ENCODE measurements at regions not wholly inside any gene's neighbourhood (a gene's known extent, or its start where the extent isn't known, plus 50 kb on each side); places are given as distances from the start of the nearest gene placed in this dataset.
A peak's percentile ranks its signal among the peaks of the same experiment; 100 is the strongest.
"Not testable (repeated sequence)": the region's sequence is repeated elsewhere in the genome, so short reads cannot be mapped to it uniquely, and the experiment has no call there.

DNA sequence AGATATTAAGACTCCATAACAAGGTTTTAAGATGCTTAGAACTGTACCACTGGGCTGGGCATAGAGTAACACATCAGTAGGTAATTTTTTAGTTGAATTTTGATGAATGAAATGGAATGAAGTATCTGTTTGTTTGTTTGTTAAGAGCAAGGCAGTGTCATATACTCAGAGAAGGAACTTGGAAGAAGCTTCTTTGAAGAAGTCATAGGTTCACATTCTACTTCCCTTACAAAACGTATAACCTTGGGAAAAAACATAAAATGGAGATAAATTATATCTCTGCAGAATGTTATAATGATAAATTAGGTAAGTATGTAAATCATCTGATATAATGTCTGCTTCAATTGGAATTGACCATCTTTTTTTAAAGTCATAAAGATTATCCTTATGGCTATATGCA is 122.1 kb upstream of the SLC39A10 start:
- DNase-seq, result no peak

DNA sequence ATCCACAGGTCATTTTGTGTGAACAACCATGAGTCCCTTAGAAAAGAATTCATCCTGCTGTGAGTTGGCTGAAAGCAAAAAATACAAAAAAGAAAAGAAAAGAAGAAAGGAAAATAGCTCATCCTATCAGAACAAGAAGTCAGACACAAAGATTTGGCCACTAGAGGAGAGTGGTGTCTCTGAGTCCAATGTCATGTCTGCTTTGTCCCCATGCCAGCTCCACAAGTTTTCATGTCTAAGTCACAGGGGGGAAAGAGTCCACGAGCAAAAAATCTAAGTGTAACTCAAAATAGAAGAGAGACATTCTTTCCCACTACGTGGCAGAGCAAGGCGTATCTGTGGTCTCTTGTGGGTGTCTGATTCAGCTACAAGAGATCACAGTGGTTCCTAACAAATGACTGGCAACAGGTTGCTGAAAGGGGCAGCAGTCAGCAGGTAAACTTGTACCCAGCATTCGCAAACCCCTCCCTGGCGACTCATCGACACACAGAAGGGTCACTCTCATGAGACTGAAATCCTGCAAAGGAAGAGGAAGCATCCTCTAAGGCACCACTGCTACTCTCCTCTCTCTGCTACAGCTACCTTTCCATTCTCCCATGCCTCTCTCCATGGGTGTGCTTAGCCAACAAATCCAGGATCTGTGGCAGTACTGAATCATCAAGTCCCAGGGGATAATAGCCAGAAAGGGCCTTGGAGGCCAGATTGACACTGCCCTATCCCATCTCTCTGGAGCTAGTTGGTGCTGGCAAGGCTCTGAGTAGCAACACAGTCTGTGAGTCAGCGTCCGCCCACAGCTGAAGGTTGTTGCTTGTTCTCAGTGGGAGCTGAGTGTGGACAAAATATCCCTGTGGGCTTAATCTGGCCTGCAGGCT is 123.0 kb upstream of the SLC39A10 start:
- peak; percentile 58 for DNase-seq

DNA sequence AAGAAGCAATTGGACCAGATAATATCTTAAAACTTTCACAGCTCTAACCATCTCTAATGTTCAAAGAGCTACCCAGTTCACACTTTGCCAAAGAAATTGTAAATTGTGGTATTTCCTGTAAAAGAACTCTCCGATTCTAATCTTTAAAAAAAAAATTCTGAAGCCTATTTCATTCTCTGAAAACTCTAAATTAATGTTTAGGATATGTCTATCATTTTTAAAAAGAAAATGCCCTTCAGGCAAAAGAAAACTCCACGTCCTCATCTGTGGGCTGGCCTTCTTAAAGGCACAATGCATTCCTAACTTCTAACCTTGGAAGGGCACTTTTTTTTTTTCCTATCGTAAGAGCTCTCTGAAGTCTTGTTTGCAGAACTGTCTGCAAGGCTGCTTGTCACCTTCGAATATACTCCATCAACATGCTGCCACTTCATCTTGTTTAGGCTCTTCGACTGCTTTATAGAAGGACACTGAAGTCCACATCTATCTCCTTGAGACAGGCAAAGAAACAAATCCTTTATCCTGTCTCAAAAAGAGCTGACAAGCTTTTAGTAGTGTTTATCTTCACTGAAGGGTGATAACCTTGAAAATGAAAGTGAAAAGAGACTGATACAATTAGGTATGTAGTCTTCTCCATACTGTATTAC is 124.3 kb upstream of the SLC39A10 start:
- DNase-seq, result no peak

DNA sequence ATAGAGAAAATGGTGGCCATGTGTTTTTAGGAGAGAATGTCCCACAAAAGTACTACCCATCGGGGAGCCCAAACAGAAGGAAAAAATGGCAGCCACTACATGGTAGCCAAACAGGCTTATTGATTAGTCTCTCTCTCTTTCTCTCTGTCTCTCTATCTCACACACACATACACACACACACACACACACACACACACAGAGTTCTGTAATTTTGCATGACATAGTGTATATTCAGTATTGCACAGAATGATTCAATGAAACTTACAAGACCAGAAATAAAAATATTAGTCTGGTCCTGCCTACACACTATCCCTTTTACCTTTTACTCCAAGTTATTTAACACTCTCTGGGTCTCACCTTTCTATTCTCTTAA is 124.8 kb upstream of the SLC39A10 start:
- DNase-seq, result no peak

DNA sequence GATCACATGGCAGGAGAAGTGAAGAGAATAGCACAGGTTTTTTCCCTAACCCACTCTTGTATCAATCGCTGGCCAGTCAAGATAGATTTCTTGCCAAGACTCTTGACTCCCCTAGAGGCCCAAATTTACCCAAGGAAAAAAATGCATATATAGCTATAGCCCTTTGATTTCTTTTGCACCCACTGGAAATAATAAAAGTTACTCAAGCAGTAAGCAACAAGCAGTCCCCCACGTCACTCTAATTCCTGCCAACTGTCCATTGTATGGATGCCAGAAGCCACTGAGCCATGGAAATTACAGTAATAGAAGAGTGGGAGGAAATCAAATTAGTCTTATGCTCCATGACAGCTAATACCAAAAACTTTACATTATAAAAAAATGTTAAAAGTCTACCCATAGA is 125.3 kb upstream of the SLC39A10 start:
- DNase-seq, result no peak

DNA sequence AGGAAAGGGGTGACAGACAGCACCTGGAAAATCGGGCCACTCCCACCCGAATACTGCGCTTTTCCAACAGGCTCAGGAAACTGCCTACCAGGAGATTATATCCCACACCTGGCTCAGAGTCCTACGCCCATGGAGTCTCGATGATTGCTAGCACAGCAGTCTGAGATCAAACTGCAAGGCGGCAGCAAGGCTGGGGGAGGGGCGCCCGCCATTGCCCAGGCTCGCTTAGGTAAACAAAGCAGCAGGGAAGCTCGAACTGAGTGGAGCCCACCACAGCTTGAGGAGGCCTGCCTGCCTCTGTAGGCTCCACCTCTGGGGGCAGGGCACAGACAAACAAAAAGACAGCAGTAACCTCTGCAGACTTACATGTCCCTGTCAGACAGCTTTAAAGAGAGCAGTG is 133.8 kb upstream of the SLC39A10 start:
- not testable (repeated sequence) for DNase-seq

DNA sequence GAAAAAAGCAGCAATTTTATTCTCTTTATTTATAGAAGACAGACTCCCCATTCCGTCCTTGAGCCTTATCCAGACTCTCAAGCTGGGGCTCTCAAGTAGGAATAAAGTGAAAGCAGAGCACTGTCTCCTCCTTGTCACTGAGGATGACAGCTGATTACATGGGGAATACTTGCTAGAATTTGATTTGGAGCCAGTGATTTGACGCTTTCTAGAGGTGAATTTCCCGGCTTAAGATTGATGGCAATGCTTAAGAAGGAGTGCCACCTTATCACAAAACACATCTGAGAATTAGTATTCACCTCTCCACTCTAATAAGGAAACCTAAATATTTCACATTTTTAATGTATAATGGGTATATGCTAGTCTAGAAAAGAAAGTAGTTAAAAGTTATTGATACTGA is 135.4 kb upstream of the SLC39A10 start:
- DNase-seq, result no peak

DNA sequence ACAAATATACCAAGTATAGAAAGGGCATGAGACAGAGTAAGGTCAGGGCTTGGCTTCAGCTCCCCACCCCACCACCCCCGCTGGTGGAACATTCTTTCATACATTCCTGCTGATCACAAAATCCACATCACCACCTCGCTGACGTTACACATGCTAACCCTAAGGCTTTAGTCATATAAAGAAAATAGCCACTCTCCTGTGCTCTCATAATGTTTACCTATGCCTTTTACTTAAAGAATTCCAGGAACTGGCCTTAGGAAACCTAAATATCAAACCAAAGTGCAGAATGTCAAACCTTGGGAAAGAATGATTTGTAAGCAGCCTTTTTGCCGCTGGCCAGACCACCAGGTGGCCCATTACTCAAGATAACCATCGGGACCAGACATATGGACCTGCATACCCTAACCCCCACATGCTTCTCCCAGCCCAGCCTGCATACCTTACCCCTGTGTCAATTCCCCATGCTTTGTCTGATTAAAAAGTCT is 136.3 kb upstream of the SLC39A10 start:
- DNase-seq, result no peak

DNA sequence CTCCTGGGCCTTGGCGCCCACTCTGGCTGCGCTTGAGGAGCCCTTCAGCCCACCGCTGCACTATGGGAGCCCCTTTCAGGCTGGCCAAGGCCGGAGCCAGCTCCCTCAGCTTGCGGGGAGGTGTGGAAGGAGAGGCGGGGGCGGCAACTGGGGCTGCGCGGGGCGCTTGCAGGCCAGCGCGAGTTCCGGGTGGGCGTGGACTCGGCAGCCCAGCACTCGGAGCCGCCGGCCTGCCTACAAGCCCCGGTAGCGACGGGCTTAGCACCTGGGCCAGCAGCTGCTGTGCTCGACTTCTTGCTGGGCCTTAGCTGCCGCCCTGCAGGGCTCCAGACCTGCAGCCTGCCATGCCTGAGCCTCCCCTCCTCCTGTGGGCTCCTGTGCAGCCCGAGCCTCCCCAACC is 141.5 kb upstream of the SLC39A10 start:
- DNase-seq, result no peak

DNA sequence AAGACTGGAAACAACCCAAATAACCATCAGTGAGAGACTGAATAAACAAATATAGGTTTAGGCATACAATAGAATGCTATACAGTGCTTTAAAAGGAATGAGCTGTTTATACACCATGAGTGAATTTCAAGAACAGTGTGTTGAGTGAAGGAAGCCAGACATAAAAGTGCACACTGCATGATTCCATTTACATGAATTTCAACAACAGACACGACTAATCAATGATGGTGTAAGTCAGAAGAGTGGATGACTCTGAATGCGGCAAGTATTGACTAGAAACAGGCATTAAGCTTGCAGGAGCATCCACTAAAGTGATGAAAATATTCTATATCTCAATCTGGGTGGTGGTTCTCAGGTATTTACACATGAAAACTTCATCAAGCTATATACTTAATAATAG is 142.7 kb upstream of the SLC39A10 start:
- DNase-seq, result no peak

DNA sequence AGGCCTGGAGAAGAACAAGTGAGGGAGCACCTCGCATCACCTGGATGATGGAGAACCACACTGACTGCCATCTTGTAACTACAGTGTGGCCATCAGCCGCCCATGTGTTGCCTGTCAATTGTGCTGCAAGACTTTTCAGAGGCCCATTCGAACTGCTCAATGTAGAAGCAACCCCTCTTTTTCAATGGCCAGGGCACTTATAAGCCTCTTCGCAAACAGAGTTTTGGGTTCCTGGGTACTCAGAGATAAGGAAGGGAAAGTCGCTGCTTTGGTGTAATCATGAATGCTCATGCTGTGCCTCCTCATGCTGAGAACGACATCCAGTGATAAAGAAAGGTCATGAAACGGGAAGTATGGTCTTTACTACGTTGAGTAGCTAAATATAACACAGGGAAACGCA is 143.9 kb upstream of the SLC39A10 start:
- no peak for DNase-seq

DNA sequence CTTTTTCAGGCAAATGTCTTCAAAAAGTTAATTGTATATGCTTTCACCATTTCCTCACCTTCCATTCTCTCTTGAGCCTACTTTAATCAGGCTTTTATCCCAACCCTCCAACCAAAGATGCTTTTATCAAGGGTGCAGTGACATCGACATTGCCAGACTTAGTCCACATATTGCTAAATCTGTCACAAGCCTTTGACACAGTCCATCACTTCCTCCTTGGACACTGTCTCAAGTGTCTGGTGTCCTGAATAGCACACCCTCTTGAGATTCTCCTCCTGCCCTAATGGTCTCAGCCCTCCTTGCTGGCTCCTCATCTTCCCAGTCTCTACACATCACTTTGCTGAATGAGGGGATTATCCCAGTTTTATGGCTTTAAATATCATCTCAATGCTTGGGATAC is 147.5 kb upstream of the SLC39A10 start:
- no peak for DNase-seq

DNA sequence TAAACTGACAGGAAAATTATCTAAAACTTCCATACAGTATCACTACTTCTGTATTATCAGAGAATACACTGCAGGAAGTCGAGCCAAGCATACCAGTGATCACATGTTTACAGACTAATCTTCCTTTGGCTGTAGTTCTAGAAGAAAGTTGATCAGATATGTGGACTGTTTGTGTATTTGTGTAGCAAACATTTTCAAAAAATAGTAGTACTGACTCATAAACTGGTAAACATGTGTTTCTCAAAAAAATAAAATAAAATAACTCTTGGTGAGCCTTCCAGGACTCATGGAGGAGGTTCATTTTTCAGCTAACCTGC is 148.9 kb upstream of the SLC39A10 start:
- no peak for DNase-seq

DNA sequence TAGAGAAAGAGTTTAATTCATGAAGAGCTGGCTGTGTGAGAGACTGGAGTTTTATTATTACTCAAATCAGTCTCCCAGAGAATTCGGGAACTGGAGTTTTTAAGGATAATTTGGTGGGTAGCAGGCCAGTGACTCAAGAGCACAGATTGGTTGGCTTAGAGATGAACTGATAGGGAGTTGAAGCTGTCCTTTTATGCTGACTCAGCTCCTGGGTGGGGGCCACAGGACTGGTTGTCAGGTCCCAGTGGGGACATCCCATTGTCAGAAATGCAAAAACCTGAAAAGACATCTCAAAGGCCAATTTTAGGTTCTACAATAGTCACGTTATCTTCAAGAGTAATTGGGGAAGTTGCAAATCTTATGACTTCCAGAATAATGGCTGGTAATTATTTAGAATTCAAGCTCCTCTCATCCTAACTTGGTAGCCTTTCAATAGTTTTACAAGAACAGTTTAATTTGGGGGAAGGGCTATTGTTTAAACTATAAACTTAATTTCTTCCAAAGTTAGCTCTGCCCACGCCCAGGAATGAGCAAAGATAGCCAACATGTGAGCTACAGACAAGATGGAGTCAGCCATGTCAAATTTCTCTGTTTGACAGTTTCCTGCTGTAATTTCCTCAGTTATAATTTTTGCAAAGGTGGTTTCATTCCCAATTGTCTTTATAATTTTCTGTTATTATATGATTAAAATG is 149.4 kb upstream of the SLC39A10 start:
- DNase-seq, result no peak

DNA sequence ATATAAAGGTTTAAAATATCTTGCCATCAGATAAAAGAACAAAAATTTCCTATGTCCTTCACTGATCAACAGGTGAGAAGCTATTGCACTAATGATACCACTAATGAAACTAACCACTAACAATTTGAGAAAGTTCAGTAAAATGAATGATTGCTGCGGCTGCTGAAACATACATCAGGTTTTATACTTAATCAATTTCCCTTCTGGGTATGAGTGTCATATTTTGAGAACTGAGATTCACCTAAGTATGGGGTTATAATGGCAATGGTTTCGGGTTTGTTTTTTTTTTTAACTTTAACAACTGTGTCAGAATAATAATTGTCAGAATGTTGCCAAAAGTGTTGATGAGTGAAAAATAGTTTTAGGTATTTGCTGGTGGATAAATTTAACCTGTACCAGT is 151.3 kb upstream of the SLC39A10 start:
- no peak for DNase-seq

DNA sequence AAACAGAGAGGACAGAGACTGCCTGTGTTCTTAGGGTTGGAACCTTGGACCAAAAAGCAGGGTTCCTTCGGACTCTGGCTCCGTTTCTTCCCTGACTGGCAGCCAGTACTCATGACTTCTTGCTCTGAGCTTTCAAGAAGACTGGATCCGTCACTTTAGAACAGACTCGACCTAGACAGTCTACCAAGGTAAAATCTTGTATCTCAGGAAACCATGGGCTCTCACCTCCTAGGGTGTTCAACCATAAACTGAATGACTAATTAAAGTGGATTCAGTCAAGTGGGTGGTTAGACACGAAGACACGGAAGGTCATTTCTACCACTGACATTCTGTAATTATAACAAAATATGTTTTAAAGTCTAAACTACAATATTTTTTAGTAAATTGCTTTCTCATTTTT is 153.8 kb upstream of the SLC39A10 start:
- DNase-seq, result no peak

DNA sequence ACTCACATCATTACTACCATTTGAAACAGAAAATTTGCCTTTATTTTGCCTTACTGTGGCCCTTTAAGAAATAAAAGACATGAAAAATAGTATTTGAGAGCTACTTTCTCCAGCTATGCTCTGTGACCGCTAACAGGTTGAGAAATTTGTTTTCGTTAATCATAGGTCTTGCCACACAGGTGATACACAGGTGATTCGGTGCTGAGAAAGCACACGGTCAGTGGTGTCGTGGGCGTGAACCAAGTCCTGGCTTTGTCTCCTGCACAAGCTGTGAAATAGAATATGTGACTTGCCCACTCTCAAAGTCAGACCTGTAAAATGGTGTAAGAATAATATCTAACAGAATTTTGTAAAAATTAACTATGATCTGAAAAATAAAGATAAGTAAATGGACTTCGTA is 155.3 kb upstream of the SLC39A10 start:
- DNase-seq, result no peak

DNA sequence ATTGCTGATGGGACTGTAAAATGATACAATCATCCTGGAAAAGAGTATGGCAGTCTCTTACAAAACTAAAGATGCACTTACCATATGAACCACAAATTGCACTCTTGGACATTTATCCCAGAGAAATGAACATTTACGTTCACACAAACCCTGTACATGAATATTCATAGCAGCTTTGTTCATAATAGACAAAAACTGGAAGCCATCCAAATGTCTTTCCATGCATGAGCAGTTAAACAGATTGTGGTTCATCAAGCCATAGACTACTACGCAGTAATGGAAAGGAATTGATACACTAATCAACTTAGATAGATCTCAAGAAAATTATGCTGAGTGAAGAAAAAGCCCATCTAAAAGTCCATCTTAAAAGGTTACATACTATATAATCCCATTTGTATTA is 156.1 kb upstream of the SLC39A10 start:
- no peak for DNase-seq

DNA sequence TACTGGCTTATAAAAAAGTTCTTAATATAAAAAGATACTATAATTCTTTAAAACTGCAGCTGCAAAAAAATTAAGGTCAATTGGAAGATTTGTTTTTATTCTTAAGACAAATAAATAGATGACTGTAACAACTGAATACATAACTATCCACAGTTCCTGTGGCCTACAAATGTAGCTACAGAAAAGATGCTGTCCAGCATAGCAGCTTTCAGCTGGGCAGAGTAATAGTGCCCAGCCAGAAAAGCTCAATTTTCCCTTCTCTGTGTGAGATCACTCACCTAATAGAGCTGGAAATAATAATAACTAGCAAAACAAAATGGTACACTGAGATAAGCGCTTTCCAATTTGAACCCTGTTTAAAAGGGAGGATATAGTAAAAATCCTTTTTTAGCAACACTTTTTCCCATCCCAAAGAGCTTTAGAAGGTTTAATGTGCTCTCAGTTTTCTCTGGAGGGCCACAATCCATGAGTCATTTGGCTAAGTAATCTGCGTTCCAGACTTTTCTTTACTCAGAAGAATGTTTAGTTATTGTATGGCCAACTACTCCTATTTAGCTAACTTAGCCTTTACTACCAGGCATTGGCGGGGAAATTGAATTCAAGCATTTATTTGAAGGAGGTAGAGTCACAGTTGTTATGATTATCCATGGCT is 158.1 kb upstream of the SLC39A10 start:
- DNase-seq, result no peak

DNA sequence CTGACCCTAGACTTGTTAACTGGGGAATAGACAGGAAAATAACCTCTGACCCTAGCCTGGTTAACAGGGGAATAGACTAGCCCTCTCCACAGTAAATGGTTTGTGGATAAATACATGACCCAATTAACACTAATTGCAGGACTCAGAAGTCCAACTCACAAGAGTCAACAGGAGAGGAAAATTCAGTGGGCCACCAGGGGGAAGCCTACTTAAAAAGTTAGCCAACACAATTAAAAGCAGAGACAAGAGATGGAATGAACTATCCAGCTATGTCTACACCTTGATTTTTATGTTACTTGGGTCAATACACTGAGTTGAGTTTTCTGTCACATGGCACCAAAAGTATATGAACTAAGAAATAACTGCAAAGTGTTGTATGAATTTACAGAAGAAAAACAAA is 158.8 kb upstream of the SLC39A10 start:
- no peak for DNase-seq

DNA sequence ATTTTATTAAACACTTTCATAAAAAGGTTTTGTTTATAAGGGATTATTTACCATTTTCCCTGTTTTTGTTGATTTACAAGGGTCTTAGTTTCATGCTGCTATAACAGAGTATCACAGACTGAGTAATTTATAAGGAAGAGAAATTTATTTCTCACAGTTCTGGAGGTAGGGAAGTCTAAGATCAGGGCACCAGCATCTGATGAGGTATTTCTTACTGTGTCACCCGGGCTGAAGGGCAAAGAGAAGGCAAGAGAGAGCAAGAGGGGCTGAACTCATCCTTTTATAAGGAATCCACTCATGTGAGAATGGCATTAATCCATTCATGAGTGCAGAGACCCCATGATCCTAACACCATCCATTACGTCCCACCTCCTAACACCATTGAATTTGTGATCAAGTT is 160.0 kb upstream of the SLC39A10 start:
- no peak for DNase-seq

DNA sequence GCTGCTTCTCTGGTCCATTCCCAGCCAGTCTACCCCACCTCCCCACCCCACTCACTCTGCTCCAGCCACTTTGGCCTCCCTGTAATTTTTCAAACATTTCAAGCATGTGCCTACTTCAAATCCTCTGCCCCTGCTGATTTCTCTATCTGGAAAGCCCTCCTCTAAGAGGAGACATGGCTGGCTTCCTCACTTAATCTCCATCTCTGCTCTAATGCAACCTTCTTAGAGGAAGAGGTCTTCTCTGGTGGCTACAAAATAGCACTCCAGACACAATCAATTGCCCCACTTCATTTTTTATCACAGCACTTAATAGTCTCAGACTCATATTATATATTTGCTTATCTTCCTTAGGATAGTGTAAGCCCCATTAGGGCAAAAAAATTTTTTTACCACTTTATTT is 161.1 kb upstream of the SLC39A10 start:
- no peak for DNase-seq

DNA sequence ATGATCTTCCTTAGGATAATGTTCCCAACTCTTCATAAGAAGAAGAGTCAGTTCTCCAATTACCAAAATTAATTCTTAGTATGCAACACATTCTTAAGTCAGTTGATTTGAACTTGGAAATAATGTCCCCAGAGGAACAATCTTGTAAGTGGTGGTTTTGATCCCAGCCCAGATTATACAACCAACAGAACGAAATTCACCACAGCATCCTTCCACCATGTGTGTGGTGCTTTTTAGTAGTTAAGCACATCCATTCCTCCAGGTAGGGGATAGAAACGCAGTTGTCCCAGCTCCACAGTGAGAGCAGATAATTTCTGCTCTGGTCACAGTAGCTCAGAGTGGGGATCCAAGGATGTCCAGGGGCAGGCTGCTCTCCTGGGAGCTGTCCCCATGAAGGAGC is 161.7 kb upstream of the SLC39A10 start:
- DNase-seq, result no peak

DNA sequence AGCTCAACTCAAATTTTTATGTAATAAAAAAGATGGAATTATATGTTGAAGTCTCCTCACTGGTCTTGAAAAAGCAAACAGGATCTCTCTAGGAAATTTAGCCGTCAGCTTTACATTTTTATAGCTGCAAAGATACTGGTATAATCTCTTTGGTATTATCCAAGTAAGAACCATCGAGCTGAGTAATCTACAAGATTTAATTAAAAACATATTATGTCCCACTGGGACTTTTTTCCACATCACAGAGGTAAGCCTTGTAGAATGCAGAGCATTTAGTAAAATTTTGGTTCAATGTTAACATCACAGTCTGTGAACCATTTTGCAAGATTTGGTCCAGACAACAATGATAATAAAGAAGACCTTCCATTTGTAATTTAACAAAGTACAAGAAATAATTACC is 162.6 kb upstream of the SLC39A10 start:
- DNase-seq, result no peak
